HCT116 (cell line): ENCODE measurements at regions not wholly inside any gene's neighbourhood (a gene's known extent, or its start where the extent isn't known, plus 50 kb on each side); places are given as distances from the start of the nearest gene placed in this dataset.

Source experiments
- ATAC-seq: fragments of 200-7000 bp; cut with Tn5 transposase; 2 replicates; pipeline ENCODE4 v1.9.1; 2020; ENCODE audit warnings: mild to moderate bottlenecking, moderate library complexity
- BruUV-seq: library from RNA; stranded (reverse); fragments of 400-500 nt; replicated peaks from 2 replicates; lab custom pipeline; 2021; lab: Mats Ljungman, UMichigan
- CTCF ChIA-PET: fragments of 300-600 bp; sonication (Branson Sonifier 250); formaldehyde crosslinking; loops from one replicate; lab custom pipeline; 2021; ENCODE audit warnings: antibody characterized with exemption; lab: Charles Lee
- POLR2A ChIA-PET: fragments of 300-600, 350-600 bp; sonication (Branson Sonifier 250); formaldehyde crosslinking; loops from one replicate; lab custom pipeline; 2021; ENCODE audit warnings: antibody characterized with exemption; lab: Charles Lee
- RAD21 ChIA-PET, 2 experiments: fragments of 300-600 bp; sonication (Branson Sonifier 250); formaldehyde crosslinking; loops; one replicate each; lab custom pipeline; 2023; ENCODE audit warnings: low total read pairs in 2 of 2; ENCODE audit not compliant: uncharacterized antibody in 2 of 2, unreplicated experiment in 2 of 2, low non-redundant PET in 1 of 2; lab: Charles Lee
- DNase-seq: peaks from one replicate; pipeline ENCODE4 v3.0.0-alpha.2; 2010; ENCODE audit warnings: low read depth, low spot score
- H2AFZ ChIP-seq: fragments of 200-600 bp; shearing (Covaris generic), sonication (generic); 2 replicates; pipeline ENCODE4 v1.6.1; 2017; ENCODE audit warnings: low read depth, mixed run types, mixed read lengths, antibody characterized with exemption, low read length; ENCODE audit not compliant: poor library complexity, severe bottlenecking
- H3K27ac ChIP-seq: 2 replicates; pipeline ENCODE4 v1.5.1; 2012; ENCODE audit warnings: low read depth, low read length
- H3K27me3 ChIP-seq: fragments of 200-600 bp; sonication (generic); 2 replicates; pipeline ENCODE4 v1.6.1; 2016; ENCODE audit warnings: mixed run types, low read length, mixed read lengths; ENCODE audit not compliant: insufficient read depth
- H3K36me3 ChIP-seq, 2 experiments: fragments of 200-500 bp in 1 of 2; fragments of 200-600 bp in 1 of 2; sonication (Bioruptor generic) in 1 of 2; sonication (generic) in 1 of 2; 2 replicates each; pipeline versions ENCODE4 v1.5.1 to v1.6.1; 2014 to 2016; ENCODE audit warnings: low read length in 2 of 2, inconsistent platforms in 1 of 2, mixed read lengths in 1 of 2, mixed run types in 1 of 2; ENCODE audit not compliant: insufficient read depth in 2 of 2, control insufficient read depth in 1 of 2
- H3K4me1 ChIP-seq, 2 experiments: fragments of 200-600 bp in 1 of 2; sonication (generic) in 1 of 2; 2 replicates each; pipeline versions ENCODE4 v1.5.1 to v1.6.1; 2012 to 2017; ENCODE audit warnings: low read length in 2 of 2, inconsistent platforms in 1 of 2, mild to moderate bottlenecking in 1 of 2, mixed read lengths in 1 of 2, mixed run types in 1 of 2, moderate library complexity in 1 of 2; ENCODE audit not compliant: insufficient read depth in 2 of 2, control insufficient read depth in 1 of 2
- H3K4me2 ChIP-seq: fragments of 200-600 bp; sonication (generic); 2 replicates; pipeline ENCODE4 v1.6.1; 2017; ENCODE audit warnings: mixed run types, low read length, mixed read lengths
- H3K4me3 ChIP-seq, 2 experiments: fragments of 200-600 bp in 1 of 2; sonication (generic) in 1 of 2; replicated peaks in 1 of 2; 2 replicates each; pipeline ENCODE4 v1.5.1; 2011 to 2016; ENCODE audit warnings: low read length in 2 of 2, control low read depth in 1 of 2, low read depth in 1 of 2, mild to moderate bottlenecking in 1 of 2, mixed read lengths in 1 of 2, mixed run types in 1 of 2
- H3K79me2 ChIP-seq: fragments of 200-600 bp; sonication (generic); 2 replicates; pipeline ENCODE4 v1.6.1; 2017; ENCODE audit warnings: mild to moderate bottlenecking, mixed run types, low read length, moderate library complexity, mixed read lengths; ENCODE audit not compliant: insufficient read depth
- H3K9ac ChIP-seq: fragments of 200-600 bp; sonication (generic); 2 replicates; pipeline ENCODE4 v1.6.1; 2016; ENCODE audit warnings: low read length, mixed read lengths
- H3K9me2 ChIP-seq: fragments of 200-600 bp; sonication (generic), shearing (Covaris generic); 2 replicates; pipeline ENCODE4 v1.6.1; 2017; ENCODE audit warnings: mixed run types, mild to moderate bottlenecking, moderate library complexity; ENCODE audit not compliant: insufficient read depth
- H3K9me3 ChIP-seq, 2 experiments: fragments of 200-500 bp in 1 of 2; fragments of 200-600 bp in 1 of 2; sonication (Bioruptor generic) in 1 of 2; sonication (generic) in 1 of 2; 2 replicates each; pipeline ENCODE4 v1.6.1; 2014 to 2017; ENCODE audit warnings: low read length in 2 of 2, mixed read lengths in 2 of 2, inconsistent platforms in 1 of 2, low read depth in 1 of 2, mild to moderate bottlenecking in 1 of 2, mixed run types in 1 of 2, moderate library complexity in 1 of 2; ENCODE audit not compliant: control insufficient read depth in 1 of 2, insufficient read depth in 1 of 2
- H4K20me1 ChIP-seq: fragments of 200-600 bp; sonication (generic), shearing (Covaris generic); 2 replicates; pipeline ENCODE4 v1.6.1; 2017; ENCODE audit warnings: mixed run types, mild to moderate bottlenecking, moderate library complexity; ENCODE audit not compliant: insufficient read depth
- CEBPB ChIP-seq: IDR thresholded peaks from 2 replicates; pipeline ENCODE4 v1.6.1; 2012; ENCODE audit warnings: low read depth
- EGR1 ChIP-seq: IDR thresholded peaks from 2 replicates; pipeline ENCODE4 v1.6.1; 2012; ENCODE audit warnings: low read depth
- ELF1 ChIP-seq: IDR thresholded peaks from 2 replicates; pipeline ENCODE4 v1.6.1; 2012; ENCODE audit warnings: low read depth, borderline replicate concordance
- EZH2 ChIP-seq: fragments of 200-600 bp; sonication (generic); IDR thresholded peaks from 2 replicates; pipeline ENCODE4 v1.6.1; 2017; ENCODE audit warnings: antibody characterized with exemption, mixed run types
- POLR2A ChIP-seq: IDR thresholded peaks from 2 replicates; pipeline ENCODE4 v1.7.0; 2011; ENCODE audit warnings: borderline replicate concordance; ENCODE audit not compliant: insufficient read depth, insufficient read length; ENCODE audit errors: extremely low read depth
- POLR2AphosphoS5 ChIP-seq: IDR thresholded peaks from 2 replicates; pipeline ENCODE4 v1.6.1; 2011; ENCODE audit warnings: mild to moderate bottlenecking, low read depth, low read length, moderate library complexity
- SIN3A ChIP-seq: IDR thresholded peaks from 2 replicates; pipeline ENCODE4 v1.6.1; 2012; ENCODE audit warnings: low read depth
- SP1 ChIP-seq: IDR thresholded peaks from 2 replicates; pipeline ENCODE4 v1.6.1; 2012; ENCODE audit warnings: low read depth
- SRF ChIP-seq: IDR thresholded peaks from 2 replicates; pipeline ENCODE4 v1.6.1; 2012; ENCODE audit warnings: low read depth
- ZBTB33 ChIP-seq: IDR thresholded peaks from 2 replicates; pipeline ENCODE4 v1.6.1; 2011; ENCODE audit warnings: mild to moderate bottlenecking, low read length, moderate library complexity; ENCODE audit not compliant: insufficient replicate concordance; ENCODE audit errors: extremely low read depth
- intact Hi-C: fragments of 100-400 bp; cut with micrococcal nuclease; formaldehyde crosslinking; loops from 2 replicates; pipeline ENCODE4 v1.10.0; 2022

- H3K79me2 ChIP-seq = no peaks in the 10 kb centered on the region
- no peaks in the 10 kb centered on the region for H3K27me3 ChIP-seq
- RAD21 ChIA-PET = no interaction called here
- intact Hi-C loops = no loop called here
- H3K4me3 ChIP-seq = no peak overlapping the region
- ATAC-seq (no peak), DNase-seq (no peak)
- no peak for TF ChIP-seq SRF
- no peak for TF ChIP-seq POLR2A
- TF ChIP-seq SP1 = no peak
- TF ChIP-seq ELF1 = no peak
- TF ChIP-seq POLR2AphosphoS5 = no peak
- TF ChIP-seq SIN3A = no peak
- no peak for TF ChIP-seq ZBTB33
- TF ChIP-seq EZH2 = no peak
- H3K27ac ChIP-seq = no peak overlapping the region
- no TSS peak for BruUV-seq
- H3K4me2 ChIP-seq = no peak overlapping the region
- H3K9me2 ChIP-seq = no peaks in the 10 kb centered on the region
- POLR2A ChIA-PET = no interaction called here
- CTCF ChIA-PET = no interaction called here
- H3K9ac ChIP-seq = no peak overlapping the region
- H3K36me3 ChIP-seq = no peaks in the 10 kb centered on the region
- H3K4me1 ChIP-seq = no peaks in the 10 kb centered on the region
- H4K20me1 ChIP-seq = no peaks in the 10 kb centered on the region
- H3K9me3 ChIP-seq = peaks cover 0 to 6% of the 10 kb centered on the region in 2 experiments; a peak in 1 of 4 replicates
- H2AFZ ChIP-seq = no peak overlapping the region
Measured at GRCh38 chr7:68162712-68163111, 1166.1 kb downstream of the TYW1 start.

GRCh38 chr7:68166525-68166924, 1169.9 kb downstream of the TYW1 start:
- Histone ChIP-seq H3K9ac (no peak overlapping the region), H4K20me1 (no peaks in the 10 kb centered on the region), H3K4me2 (no peak overlapping the region), H3K9me2 (no peaks in the 10 kb centered on the region), H3K4me3 (no peak overlapping the region), H3K27ac (no peak overlapping the region), H2AFZ (no peak overlapping the region), H3K79me2 (no peaks in the 10 kb centered on the region), H3K9me3 (peaks cover 0 to 13% of the 10 kb centered on the region in 2 experiments; a peak in 2 of 4 replicates), H3K36me3 (no peaks in the 10 kb centered on the region), H3K4me1 (no peaks in the 10 kb centered on the region), H3K27me3 (no peaks in the 10 kb centered on the region)
- intact Hi-C loops = no loop called here
- DNase-seq = no peak
- TF ChIP-seq CEBPB (no peak), EGR1 (no peak)
- ATAC-seq = no peak
- BruUV-seq = no TSS peak
- ChIA-PET RAD21 (no interaction called here), CTCF (no interaction called here), POLR2A (no interaction called here)
